ENCODE measurements at regions not wholly inside any gene's neighbourhood (a gene's known extent, or its start where the extent isn't known, plus 50 kb on each side); places are given as distances from the start of the nearest gene placed in this dataset.

- TF ChIP-seq CTCF (IDR thresholded peaks at IDR 0.05; ENCODE audit: insufficient read depth, low read depth, low read length) (no peak), EZH2 (IDR thresholded peaks at IDR 0.05; ENCODE audit: insufficient read depth, low read length) (no peak)
Observed at GRCh38 chr14:106200541-106201315, 674.3 kb downstream of the TMEM121 start.
